Keratinocyte (primary cell): ENCODE measurements at regions not wholly inside any gene's neighbourhood (a gene's known extent, or its start where the extent isn't known, plus 50 kb on each side); places are given as distances from the start of the nearest gene placed in this dataset.
A peak's percentile ranks its signal among the peaks of the same experiment; 100 is the strongest.

Source experiments
- DNase-seq: peaks from one replicate; pipeline ENCODE4 v3.0.0-alpha.2; 2011; ENCODE audit warnings: low read depth, missing footprints, low spot score
- FAIRE-seq: peaks from 2 replicates; lab custom pipeline; 2011; peaks lifted over from hg19 to GRCh38; lab: Jason Lieb, UNC
- H2AFZ ChIP-seq: 2 replicates; pipeline ENCODE4 v1.6.0; 2012; ENCODE audit warnings: low read length, control low read depth, inconsistent platforms; ENCODE audit not compliant: control insufficient read depth
- H3K27ac ChIP-seq: 2 replicates; pipeline ENCODE4 v1.5.1; 2011; ENCODE audit warnings: low read length; ENCODE audit not compliant: control insufficient read depth, insufficient read depth
- H3K27me3 ChIP-seq: 3 replicates; pipeline ENCODE4 v1.6.0; 2011; ENCODE audit warnings: low read length; ENCODE audit not compliant: control insufficient read depth, insufficient read depth; ENCODE audit errors: extremely low read depth
- H3K36me3 ChIP-seq, 2 experiments: 2 replicates in 1 of 2; 3 replicates in 1 of 2; pipeline ENCODE4 v1.5.1; 2011; ENCODE audit warnings: low read length in 2 of 2, mild to moderate bottlenecking in 1 of 2; ENCODE audit not compliant: control insufficient read depth in 2 of 2, insufficient read depth in 2 of 2; ENCODE audit errors: extremely low read depth in 1 of 2
- H3K4me1 ChIP-seq: 3 replicates; pipeline ENCODE4 v1.5.1; 2011; ENCODE audit warnings: low read length; ENCODE audit not compliant: control insufficient read depth, insufficient read depth; ENCODE audit errors: extremely low read depth
- H3K4me2 ChIP-seq: 3 replicates; pipeline ENCODE4 v1.6.0; 2011; ENCODE audit warnings: low read depth, low read length; ENCODE audit not compliant: control insufficient read depth, insufficient read depth; ENCODE audit errors: extremely low read depth
- H3K4me3 ChIP-seq, 3 experiments: fragments of 200-600 bp in 1 of 3; sonication (generic) in 1 of 3; 2 replicates in 2 of 3; 3 replicates in 1 of 3; pipeline ENCODE4 v1.5.1; 2011 to 2016; ENCODE audit warnings: low read length in 3 of 3, mild to moderate bottlenecking in 3 of 3, control low read depth in 2 of 3, inconsistent platforms in 1 of 3, low read depth in 1 of 3, mixed read lengths in 1 of 3, mixed run types in 1 of 3, moderate library complexity in 1 of 3; ENCODE audit not compliant: control insufficient read depth in 2 of 3, insufficient read depth in 2 of 3; ENCODE audit errors: extremely low read depth in 1 of 3
- H3K79me2 ChIP-seq: 2 replicates; pipeline ENCODE4 v1.6.0; 2012; ENCODE audit warnings: low read length; ENCODE audit not compliant: control insufficient read depth, insufficient read depth
- H3K9ac ChIP-seq: 3 replicates; pipeline ENCODE4 v1.6.0; 2011; ENCODE audit warnings: low read length; ENCODE audit not compliant: control insufficient read depth, insufficient read depth; ENCODE audit errors: extremely low read depth
- H3K9me1 ChIP-seq: 3 replicates; pipeline ENCODE4 v1.6.0; 2011; ENCODE audit warnings: low read length; ENCODE audit not compliant: control insufficient read depth, insufficient read depth; ENCODE audit errors: extremely low read depth
- H3K9me3 ChIP-seq: 2 replicates; pipeline ENCODE4 v1.5.1; 2012; ENCODE audit warnings: low read depth, low read length; ENCODE audit not compliant: control insufficient read depth
- H4K20me1 ChIP-seq: 3 replicates; pipeline ENCODE4 v1.6.0; 2011; ENCODE audit warnings: low read length; ENCODE audit not compliant: control insufficient read depth, insufficient read depth; ENCODE audit errors: extremely low read depth
- EZH2 ChIP-seq: IDR thresholded peaks from one replicate; pipeline ENCODE4 v1.6.1; 2012; ENCODE audit warnings: inconsistent platforms, mild to moderate bottlenecking, low read length, moderate library complexity
- dilution Hi-C: fragments of 300-500 bp; cut with MboI; formaldehyde crosslinking; loops from one replicate; pipeline ENCODE4 v1.7.0; 2020; ENCODE audit warnings: low sequenced_read_pairs; ENCODE audit not compliant: extremely low pct_ligation_motif_present
- TF ChIP-seq, protein P1 (sequence below), 3 experiments: IDR thresholded peaks in 1 of 3; conservative IDR thresholded peaks in 1 of 3; optimal IDR thresholded peaks in 1 of 3; 2 replicates in 2 of 3; 3 replicates in 1 of 3; pipeline versions ENCODE3 to v1.5.1; 2011; ENCODE audit warnings: low read length in 3 of 3, mild to moderate bottlenecking in 3 of 3, moderate library complexity in 2 of 3, control low read depth in 1 of 3, inconsistent platforms in 1 of 3; ENCODE audit not compliant: insufficient read depth in 2 of 3; ENCODE audit errors: extremely low read depth in 1 of 3

DNA sequence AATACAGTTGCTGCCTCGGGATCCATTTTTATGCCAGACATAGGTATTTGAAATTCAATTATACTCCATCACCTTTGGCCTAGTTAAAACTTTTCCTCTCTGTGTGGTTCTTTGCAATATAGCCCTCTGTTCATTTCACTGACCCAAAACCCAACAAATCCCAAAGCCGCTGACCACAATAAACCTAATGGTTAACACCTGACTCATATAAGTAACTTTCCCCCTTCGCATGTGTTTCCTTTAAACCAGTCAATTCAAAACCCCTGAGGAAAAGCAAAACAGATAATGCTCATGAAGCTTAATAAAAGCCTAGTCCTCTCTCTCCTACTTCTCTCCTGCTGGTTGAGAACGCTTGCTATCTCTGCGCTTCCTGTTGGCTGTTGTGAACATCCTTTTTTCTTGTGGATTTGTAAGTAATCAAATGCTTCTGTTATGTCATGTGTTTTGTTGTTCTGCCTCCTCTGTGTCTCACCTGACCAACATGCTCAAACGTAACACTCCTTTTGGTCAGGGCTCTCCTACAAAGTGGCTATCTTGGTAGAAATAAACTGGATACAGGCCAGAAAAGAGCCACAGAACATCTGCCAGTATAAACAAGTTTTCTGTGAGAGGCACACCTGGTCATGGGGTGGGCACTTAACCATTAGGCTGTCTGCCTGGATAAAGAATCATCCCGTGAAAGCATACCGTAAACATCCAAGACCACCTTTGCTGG is 652.6 kb downstream of the METTL15 start:
- dilution Hi-C loops = no loop called here
- Histone ChIP-seq H3K27ac (no peak overlapping the region), H3K9me1 (no peaks in the 10 kb centered on the region), H3K4me1 (peaks cover 4% of the 10 kb centered on the region), H3K4me3 (no peak overlapping the region), H3K4me2 (no peak overlapping the region), H4K20me1 (no peaks in the 10 kb centered on the region), H2AFZ (no peak overlapping the region), H3K27me3 (no peaks in the 10 kb centered on the region), H3K79me2 (no peaks in the 10 kb centered on the region), H3K9me3 (no peaks in the 10 kb centered on the region), H3K36me3 (no peaks in the 10 kb centered on the region), H3K9ac (no peak overlapping the region)
- TF ChIP-seq EZH2 = no peak
- TF ChIP-seq, protein P1, sequence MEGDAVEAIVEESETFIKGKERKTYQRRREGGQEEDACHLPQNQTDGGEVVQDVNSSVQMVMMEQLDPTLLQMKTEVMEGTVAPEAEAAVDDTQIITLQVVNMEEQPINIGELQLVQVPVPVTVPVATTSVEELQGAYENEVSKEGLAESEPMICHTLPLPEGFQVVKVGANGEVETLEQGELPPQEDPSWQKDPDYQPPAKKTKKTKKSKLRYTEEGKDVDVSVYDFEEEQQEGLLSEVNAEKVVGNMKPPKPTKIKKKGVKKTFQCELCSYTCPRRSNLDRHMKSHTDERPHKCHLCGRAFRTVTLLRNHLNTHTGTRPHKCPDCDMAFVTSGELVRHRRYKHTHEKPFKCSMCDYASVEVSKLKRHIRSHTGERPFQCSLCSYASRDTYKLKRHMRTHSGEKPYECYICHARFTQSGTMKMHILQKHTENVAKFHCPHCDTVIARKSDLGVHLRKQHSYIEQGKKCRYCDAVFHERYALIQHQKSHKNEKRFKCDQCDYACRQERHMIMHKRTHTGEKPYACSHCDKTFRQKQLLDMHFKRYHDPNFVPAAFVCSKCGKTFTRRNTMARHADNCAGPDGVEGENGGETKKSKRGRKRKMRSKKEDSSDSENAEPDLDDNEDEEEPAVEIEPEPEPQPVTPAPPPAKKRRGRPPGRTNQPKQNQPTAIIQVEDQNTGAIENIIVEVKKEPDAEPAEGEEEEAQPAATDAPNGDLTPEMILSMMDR (optimal IDR thresholded peaks at IDR 0.05 in 1 of 3, IDR thresholded peaks at IDR 0.05 in 1 of 3, conservative IDR thresholded peaks at IDR 0.05 in 1 of 3; ENCODE audit: extremely low read depth in 1 of 3, insufficient read depth in 2 of 3, low read length in 3 of 3) = no peak
- FAIRE-seq (no peak), DNase-seq (no peak)

DNA sequence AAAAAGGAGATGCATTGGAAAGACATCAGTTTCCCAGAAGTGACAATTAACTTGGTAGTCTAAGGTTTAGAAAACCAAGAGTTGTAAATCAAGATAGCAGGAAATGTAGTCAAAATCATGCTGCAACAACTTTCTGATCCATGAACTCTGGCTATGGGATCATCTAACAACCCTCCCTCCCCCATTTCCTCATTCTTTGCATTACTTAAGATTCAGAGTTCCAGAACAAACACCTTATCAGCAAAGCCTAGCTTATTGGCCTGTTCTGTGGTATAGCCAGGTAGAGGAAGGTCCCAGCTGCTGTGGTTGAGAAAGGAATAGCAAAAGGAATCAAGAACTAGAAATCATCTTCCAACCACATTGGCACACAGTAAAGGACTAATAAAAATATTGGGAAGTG is 651.1 kb downstream of the METTL15 start:
- dilution Hi-C loops = no loop called here
- Histone ChIP-seq H2AFZ (peak overlapping the region; percentile 37), H3K9me1 (no peaks in the 10 kb centered on the region), H3K9me3 (no peaks in the 10 kb centered on the region), H3K9ac (no peak overlapping the region), H4K20me1 (no peaks in the 10 kb centered on the region), H3K4me2 (no peak overlapping the region), H3K27ac (no peak overlapping the region), H3K4me1 (peaks cover 4% of the 10 kb centered on the region), H3K79me2 (no peaks in the 10 kb centered on the region), H3K4me3 (no peak overlapping the region), H3K27me3 (no peaks in the 10 kb centered on the region), H3K36me3 (no peaks in the 10 kb centered on the region)
- FAIRE-seq (peak; percentile 73), DNase-seq (no peak)
- no peak for TF ChIP-seq EZH2
- TF ChIP-seq, protein P1 (optimal IDR thresholded peaks at IDR 0.05 in 1 of 3, IDR thresholded peaks at IDR 0.05 in 1 of 3, conservative IDR thresholded peaks at IDR 0.05 in 1 of 3; ENCODE audit: extremely low read depth in 1 of 3, insufficient read depth in 2 of 3, low read length in 3 of 3) = no peak
